HG02623 (cell line): ENCODE measurements at regions not wholly inside any gene's neighbourhood (a gene's known extent, or its start where the extent isn't known, plus 50 kb on each side); places are given as distances from the start of the nearest gene placed in this dataset.
"Not testable (repeated sequence)": the region's sequence is repeated elsewhere in the genome, so short reads cannot be mapped to it uniquely, and the experiment has no call there.

Experiments
- ATAC-seq: cut with Tn5 transposase; IDR thresholded peaks from one replicate; pipeline ENCODE4 v1.9.1; 2021; ENCODE audit warnings: moderate library complexity; ENCODE audit not compliant: unreplicated experiment

DNA sequence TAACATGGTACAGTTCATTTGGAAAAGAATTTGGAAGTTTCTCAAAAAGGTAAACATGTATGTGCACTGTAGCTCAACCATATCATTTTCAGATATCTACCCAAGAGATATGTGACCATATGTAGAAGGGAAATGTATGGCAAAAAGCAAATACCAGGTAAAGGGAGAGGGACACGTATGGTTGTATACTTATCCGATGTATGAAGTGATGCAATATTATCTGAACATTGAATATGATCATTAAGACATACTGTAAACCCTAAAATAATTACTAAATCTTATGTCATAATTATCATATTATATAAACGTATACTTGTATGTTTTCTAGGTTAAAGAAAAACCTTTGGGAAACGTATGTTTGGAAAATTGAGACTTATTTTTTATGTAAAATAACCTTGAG, 367.5 kb upstream of the KCND2 start:
- no peak for ATAC-seq

DNA sequence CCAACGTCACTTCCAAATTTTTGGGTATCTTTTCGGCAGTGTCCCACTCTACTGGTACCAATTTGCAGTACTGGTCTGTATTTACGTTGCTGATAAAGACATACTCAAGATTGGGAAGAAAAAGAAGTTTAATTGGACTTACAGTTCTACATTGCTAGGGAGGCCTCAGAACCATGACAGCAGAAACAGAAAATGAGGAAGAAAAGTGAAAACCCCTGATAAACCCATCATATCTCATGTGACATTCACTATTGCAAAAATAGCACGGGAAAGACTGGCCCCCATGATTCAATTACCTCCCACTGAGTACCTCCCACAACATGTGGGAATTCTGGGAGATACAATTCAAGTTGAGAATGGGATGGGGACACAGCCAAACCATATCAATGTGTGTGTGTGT, 364.0 kb upstream of the KCND2 start:
- ATAC-seq, result no peak

DNA sequence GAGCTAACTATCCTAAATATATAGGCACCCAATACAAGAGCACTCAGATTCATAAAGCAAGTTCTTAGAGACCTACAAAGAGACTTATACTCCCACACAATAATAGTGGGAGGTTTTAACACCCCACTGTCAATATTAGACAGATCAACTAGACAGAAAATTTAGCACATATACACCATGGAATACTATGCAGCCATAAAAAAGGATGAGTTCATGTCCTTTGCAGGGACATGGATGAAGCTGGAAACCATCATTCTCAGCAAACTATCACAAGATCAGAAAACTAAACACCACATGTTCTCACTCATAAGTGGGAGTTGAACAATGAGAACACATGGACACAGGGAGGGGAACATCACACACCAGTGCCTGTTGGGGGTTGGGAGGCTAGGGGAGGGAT, 358.9 kb upstream of the KCND2 start:
- not testable (repeated sequence) for ATAC-seq

DNA sequence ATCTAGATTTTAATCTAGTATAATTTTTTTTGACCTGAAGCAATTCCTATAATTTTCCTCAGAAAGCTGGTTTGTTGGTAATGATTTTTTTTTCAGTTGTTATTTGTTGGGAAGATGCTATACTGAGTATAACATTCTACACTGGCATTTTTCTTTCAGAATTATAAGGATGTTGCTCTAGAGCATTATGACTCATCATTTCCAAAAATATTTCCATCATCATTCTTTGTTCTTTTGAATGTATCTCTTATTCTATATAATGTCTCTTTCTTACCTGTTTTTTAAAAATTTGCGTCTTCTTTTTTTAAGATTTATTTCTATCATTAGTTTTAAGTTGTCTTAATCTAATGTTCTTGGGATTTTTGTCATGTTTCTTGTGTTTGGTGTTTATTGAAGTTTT, 356.5 kb upstream of the KCND2 start:
- ATAC-seq, result no peak

DNA sequence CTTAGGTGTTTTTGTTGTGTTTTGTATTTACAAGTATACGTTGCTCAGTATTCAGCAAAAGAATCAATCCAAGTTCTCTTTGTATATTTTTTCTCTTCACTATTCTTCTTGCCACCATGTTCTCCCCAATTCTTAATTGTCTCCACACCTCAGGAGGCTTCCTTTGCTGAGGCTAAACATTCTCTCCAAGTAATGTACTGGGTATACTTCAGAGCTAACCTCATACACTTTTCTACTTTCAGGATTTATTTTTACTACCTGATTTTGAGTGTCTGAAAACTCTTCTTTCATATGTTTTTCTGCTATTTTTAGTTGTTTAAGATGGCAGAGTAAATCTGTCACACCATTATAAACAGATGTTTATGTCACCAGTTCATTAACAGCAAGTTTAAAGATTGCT, 354.8 kb upstream of the KCND2 start:
- ATAC-seq, result no peak

DNA sequence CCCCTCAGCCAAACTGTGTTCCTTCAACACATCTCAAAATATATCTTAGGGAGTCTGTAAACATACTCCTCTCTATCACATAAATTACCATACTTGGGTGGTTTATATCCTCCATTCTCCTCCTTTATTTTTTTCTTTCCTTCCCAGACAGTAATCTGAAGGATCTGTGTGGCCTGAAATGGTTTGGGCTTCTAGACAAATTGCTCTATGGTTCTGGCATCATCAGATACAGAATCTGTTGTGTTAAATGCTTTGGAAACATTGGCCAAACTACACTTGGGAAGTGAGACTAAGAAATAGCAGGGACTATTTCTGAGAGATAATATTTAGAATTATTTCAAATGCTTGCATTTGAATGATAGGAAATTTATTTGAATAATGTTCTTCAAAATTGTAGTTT, 353.0 kb upstream of the KCND2 start:
- ATAC-seq, result no peak

DNA sequence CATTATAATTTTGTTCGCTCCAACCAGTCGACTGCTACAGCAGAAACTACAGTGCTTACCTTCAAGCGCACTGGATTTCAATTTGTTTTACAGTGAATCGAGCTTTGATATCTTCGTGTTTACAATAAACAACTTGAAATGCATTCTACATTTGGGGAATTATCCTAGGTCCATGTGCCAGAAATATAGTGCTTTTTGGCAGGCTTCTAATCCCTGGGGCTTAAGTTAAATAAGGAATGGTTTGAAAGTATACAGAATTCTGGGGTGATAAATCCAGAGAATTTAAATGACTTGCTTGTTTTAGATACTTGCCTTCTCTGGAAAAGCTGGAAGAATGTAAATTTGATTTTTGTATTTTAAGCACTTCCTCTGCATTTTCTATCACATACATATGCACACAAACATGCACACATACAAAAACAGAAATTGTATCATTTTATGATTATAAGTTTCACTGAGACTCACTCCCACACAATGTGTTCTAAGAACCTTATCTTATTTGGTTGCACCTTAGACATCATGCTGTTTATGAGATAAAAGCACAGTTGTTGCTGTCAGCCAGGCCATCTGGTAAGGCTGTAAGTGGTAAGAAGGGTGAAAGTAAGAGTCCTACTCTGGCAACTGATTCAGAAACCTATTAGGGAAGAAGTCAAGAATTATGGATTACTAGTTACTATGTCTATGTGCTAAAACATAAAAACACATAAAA, 347.2 kb upstream of the KCND2 start:
- ATAC-seq, result no peak

DNA sequence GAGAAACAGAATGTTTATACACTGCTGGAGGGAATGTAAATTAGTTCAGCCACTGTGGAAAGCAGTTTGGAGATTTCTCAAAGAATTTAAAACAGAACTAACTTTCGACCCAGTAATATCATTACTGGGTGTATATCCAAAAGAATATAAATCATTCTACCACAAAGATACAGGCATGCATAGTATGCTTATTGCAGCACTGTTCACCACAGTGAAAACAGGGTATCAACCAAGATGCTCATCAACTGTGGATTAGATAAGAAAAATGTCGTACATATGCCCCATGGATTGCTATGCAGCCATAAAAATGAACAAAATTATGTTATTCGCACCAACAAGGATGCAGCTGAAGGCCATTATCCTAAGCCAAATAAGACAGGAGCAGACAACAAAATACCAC, 343.1 kb upstream of the KCND2 start:
- ATAC-seq, result no peak

DNA sequence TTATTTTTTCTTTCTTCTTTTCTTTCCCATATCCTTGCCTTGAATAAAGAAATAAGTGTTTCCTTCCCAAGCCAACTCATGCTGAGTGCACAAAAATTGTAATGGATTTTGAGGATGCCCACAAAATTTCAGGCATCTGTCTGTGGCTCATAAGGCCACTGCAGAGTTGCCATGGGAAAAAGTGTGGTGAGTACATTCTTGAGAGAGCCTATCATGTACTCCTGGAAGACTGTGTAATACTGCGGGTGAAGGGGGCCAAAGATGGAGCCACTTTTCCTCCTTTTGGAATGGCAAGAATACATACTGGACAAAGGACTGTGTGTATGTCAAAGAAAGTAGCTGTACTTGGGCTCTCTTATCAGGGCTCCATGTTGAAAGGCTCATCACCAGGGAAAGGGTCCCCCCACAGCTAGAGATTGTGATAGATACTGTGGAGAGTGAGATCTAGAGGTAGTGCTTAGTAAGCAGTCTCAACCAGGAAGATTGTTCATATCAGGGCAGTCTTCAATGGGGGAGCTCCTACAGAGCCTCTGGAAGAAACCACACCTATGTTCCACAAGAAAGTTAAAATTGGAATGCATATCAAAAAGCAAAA, 341.6 kb upstream of the KCND2 start:
- no peak for ATAC-seq

DNA sequence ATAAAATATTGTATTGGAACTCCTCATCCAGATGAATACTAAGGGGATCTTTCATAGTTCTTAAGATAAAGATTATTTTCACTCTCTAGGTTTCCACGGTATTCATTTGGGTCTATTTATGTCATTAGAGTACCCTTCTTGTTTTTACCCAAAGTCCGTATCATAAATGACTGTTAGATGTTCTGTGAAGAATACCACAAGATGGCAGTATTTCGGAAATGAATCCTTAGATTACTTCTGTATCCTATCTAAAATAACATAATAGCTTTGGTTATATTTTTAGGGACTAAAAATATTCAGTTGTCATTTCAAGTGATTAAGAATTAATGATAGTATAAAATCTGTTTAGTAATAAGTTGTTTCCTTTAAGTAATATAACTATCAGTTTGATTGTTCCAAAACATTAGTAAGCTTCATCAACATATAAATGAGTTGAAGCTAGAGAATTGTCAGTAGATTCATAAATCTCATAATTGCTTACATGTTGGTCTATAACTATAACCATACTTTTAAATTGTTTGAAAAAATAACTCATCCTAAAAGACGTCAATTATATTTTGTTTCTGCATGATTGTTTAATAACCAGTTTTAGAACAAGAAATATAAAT, 337.5 kb upstream of the KCND2 start:
- peak; percentile 70 for ATAC-seq

DNA sequence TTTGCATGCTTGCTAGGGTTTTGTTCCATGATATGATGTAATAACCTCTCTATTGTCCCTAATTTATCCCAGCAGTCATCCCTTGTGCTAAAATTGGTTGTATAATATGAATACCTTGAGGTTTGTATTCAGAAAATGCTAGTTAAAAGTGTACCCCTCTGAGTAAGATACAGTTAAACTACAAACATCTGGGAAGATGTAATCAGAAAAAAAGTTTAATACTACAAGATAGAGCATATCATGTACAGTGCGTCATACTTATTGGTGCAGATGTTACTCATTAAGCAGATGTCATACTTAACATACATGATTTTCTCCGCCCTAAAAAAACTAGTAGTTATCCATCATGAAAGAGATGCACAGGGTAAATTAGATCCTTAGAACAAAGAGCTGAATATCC, 336.1 kb upstream of the KCND2 start:
- ATAC-seq, result no peak

DNA sequence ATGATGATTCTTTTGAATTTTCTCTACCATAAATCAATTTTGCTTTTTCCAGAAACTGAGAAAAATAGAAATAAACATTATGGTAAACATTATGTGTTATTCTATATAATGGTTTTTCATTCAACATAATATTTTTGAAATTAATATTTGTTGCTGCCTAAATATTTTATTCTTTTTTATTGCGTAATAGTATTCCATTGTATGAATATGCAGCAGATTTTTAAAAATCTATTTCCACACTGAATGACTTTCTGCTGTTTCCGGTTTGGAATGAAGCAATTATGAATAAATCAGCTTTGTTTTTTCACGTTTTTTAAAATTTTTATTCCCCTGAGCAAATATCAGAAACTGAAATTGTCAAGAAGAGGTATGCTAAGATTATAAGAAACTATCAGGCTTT, 335.2 kb upstream of the KCND2 start:
- no peak for ATAC-seq

DNA sequence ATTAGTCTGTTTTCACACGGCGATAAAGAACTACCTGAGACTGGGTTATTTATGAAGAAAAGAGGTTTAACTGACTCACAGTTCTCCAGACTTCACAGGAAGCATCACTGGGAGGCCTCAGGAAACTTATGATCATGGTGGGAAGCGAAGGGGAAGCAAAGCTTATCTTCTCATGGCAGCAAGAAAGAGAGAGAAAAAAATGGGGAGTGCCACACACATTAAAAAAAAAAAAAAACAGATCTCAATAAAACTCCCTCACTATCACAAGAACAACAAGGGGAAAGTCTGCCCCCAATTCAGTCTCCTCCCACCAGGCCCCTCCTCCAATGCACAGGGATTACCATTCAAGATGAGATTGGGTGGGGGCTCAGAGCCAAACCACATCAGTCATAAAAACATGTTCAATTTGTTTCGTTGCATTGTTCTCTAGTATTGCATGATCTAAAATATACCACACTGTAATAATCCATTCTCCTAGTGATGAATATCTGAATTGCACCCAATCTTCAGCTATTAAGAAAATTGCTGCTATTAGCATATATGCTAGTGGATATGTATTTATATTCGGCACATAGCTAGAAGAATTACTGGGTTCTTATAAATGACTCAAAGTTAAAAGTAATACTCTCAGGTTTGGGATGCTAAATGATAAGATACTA, 328.9 kb upstream of the KCND2 start:
- no peak for ATAC-seq

DNA sequence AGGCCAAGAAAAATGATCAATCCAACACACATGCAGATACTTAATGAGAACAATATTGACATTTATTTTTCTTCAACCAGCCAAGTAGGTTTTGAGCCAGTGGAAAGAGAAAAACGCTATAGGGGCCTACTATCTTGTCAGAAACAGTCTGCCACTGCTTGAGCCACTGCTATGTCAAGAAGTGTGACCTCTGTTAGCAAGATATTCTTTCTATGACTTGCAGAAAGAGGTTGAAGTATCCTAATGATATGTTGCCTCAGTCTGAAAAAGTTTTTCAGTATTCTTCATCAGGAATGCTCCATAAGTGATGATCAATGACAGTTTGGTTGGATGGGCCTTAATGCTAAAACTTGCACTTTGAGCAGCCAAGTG, 328.4 kb upstream of the KCND2 start:
- ATAC-seq, result no peak

DNA sequence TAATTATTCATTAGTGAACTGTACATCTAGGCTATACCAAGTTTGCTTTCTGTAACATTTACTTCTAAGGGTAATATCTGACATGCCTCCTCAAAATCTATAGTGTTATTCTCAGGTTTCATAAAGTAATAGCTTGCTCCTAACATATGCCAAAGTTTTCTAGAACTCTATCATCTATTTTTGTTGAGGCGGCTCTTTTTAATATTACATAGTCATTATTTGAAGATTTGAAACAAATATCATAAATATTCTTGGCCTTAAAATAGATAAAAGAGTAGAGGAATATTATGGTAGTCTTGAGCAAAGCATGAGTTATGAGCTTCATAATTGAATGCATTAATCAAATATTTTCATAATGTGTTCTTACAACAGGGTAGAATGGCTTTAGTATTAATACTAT, 327.2 kb upstream of the KCND2 start:
- ATAC-seq, result no peak

DNA sequence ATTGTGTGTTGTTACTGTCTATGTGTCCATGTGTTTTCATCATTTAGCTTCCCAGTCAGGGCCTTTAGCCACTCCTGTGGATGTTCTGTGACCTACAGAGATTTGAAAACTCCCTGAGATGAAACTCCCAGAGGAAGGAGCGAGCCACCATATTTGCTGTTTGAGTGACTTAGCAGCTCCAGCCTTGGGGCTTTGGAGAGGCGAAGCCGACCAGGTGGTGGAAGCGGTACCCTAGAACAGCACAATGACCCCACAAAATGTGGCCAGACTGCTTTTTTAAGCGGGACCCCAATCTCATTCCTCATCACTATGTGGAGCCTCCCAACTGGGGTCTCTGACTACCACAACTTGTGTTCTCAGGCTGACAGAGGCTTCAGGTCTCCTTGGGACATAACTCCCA, 323.9 kb upstream of the KCND2 start:
- no peak for ATAC-seq

DNA sequence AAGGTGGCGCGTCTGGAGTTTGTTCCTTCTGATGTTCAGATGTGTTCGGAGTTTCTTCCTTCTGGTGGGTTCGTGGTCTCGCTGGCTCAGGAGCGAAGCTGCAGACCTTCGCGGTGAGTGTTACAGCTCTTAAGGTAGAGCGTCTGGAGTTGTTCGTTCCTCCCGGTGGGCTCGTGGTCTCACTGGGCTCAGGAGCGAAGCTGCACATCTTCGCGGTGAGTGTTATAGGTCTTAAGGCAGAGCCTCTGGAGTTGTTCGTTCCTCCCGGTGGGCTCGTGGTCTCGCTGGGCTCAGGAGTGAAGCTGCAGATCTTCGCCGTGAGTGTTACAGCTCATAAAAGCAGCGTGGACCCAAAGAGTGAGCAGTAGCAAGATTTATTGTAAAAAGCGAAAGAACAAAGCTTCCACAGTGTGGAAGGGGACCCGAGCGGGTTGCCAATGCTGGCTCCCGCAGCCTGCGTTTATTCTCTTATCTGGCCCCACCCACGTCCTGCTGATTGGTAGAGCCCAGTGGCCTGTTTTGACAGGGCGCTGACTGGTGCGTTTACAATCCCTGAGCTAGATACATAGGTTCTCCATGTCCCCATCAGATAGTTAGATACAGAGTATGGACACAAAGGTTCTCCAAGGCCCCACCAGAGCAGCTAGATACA, 322.5 kb upstream of the KCND2 start:
- ATAC-seq, result not testable (repeated sequence)

DNA sequence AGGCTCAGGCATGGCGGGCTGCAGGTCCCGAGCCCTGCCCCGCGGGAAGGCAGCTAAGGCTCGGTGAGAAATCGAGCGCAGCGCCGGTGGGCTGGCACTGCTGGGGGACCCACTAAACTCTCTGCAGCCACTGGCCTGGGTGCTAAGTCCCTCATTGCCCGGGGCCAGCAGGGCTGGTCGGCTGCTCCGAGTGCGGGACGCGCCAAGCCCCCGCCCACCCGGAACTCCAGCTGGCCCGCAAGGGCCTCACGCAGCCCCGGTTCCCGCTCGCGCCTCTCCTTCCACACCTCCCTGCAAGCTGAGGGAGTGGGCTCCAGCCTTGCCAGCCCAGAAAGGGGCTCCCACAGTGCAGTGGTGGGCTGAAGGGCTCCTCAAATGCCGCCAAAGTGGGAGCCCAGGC, 321.4 kb upstream of the KCND2 start:
- ATAC-seq, result not testable (repeated sequence)

DNA sequence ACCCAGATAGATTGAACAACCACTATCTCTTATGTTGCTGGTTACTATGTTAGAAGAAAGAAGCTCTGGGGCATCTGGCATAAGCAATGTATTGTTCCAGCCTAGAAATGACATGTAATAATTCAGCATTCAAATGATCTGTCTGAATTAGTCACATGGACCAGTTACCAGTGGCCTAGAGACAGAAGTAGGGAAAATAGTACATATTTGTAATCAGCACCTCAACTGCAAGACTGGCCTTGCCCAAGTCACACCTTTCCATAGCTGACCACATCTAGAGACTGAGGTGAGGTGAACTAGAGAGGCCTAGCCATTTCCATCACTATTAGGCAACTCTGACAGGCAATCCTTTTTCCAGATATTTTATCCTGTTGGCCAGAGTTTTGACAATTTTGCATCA, 315.6 kb upstream of the KCND2 start:
- no peak for ATAC-seq

DNA sequence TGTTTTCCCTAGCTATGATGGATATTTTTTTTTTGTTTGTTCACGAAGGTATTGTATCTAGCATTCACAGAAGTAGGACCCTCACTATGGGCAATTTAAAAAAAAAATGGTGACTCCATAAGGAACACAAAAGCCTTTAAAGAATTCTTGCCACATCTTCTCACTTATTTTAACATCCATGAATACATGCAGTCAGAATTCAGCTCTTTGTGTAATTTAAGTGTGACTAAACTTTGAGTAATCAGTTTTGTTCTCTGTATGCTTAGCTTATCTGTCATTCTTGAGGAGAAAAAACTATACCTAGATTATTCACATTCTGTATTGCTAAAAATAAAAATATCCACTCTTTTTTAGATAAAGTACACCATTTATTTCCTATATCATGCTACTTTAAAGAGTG, 313.2 kb upstream of the KCND2 start:
- ATAC-seq, result no peak

DNA sequence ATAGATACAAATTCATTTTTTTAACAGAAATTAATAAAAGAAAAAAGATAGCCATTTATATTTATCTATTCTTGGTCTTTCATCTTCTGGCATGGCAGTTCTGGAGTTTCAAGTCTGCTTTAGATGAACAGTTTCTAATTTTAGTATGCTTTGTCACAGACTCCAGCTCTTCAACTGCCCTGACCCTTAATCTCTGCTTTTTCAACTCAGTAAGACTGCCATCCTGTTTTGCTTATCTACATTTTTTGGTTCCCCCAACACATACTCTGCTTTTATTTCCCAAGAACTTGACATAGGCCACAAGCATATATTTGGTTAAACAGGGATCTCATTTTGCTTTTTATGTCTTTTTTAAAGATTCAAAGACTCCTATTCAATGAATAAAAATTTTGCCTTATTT, 309.3 kb upstream of the KCND2 start:
- ATAC-seq, result no peak

DNA sequence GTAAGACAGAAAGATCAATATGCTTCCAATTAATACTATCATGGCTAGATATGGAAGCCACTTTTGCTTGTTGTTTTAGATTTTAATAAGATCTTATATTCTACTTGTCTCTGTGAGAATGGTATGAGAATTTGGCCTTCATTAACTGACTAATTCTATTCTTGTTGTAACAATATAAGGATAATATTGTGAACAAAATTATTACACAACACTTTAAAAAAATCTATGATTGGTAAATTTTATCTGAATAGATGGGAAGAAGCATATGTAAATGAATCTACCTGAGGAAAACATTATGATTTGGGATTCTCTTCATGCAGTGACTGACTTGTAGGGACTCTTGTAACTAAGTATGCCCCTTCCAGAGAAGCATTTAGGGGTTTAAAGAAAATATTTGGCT, 308.9 kb upstream of the KCND2 start:
- no peak for ATAC-seq
